OCI-LY1 (cell line): ENCODE measurements at regions not wholly inside any gene's neighbourhood (a gene's known extent, or its start where the extent isn't known, plus 50 kb on each side); places are given as distances from the start of the nearest gene placed in this dataset.

Source experiments
- H2AFZ ChIP-seq: fragments of 200-600 bp; sonication (generic), shearing (Covaris generic); 2 replicates; pipeline ENCODE4 v1.6.0; 2014; ENCODE audit warnings: antibody characterized with exemption, mild to moderate bottlenecking, low read length
- H3F3A ChIP-seq: fragments of 200-600 bp; sonication (generic), shearing (Covaris generic); 2 replicates; pipeline ENCODE4 v1.6.0; 2014; ENCODE audit warnings: mild to moderate bottlenecking, antibody characterized with exemption, low read length, moderate library complexity; ENCODE audit not compliant: insufficient read depth
- H3K27ac ChIP-seq: fragments of 200-600 bp; sonication (generic); 2 replicates; pipeline ENCODE4 v1.5.1; 2014; ENCODE audit warnings: low read length, mixed run types, mild to moderate bottlenecking, low read depth; ENCODE audit not compliant: poor library complexity, severe bottlenecking
- H3K27me3 ChIP-seq: fragments of 200-600 bp; sonication (generic); 2 replicates; pipeline ENCODE4 v1.6.0; 2014; ENCODE audit warnings: antibody characterized with exemption, mild to moderate bottlenecking, low read length, moderate library complexity; ENCODE audit not compliant: insufficient read depth
- H3K36me3 ChIP-seq: fragments of 200-600 bp; sonication (generic); 2 replicates; pipeline ENCODE4 v1.6.1; 2014; ENCODE audit warnings: mild to moderate bottlenecking, antibody characterized with exemption, low read length, moderate library complexity, mixed read lengths; ENCODE audit not compliant: insufficient read depth
- H3K4me1 ChIP-seq: fragments of 200-600 bp; sonication (generic); 2 replicates; pipeline ENCODE4 v1.5.1; 2014; ENCODE audit warnings: mild to moderate bottlenecking, low read length, moderate library complexity; ENCODE audit not compliant: insufficient read depth, severe bottlenecking
- H3K4me2 ChIP-seq: fragments of 200-600 bp; sonication (generic), shearing (Covaris generic); 2 replicates; pipeline ENCODE4 v1.6.1; 2014; ENCODE audit warnings: low read length
- H3K4me3 ChIP-seq: fragments of 200-600 bp; sonication (generic); 2 replicates; pipeline ENCODE4 v1.5.1; 2014; ENCODE audit warnings: low read length, low read depth, mild to moderate bottlenecking, mixed read lengths; ENCODE audit not compliant: poor library complexity, severe bottlenecking
- H3K79me2 ChIP-seq: fragments of 200-600 bp; shearing (Covaris generic); 2 replicates; pipeline ENCODE4 v1.6.1; 2016; ENCODE audit warnings: mixed run types, low read length, mixed read lengths; ENCODE audit not compliant: insufficient read depth
- H3K9ac ChIP-seq: fragments of 200-600 bp; sonication (generic), shearing (Covaris generic); 2 replicates; pipeline ENCODE4 v1.6.1; 2014; ENCODE audit warnings: mild to moderate bottlenecking, low read length, mixed read lengths
- H3K9me2 ChIP-seq: fragments of 200-600 bp; sonication (generic), shearing (Covaris generic); 2 replicates; pipeline ENCODE4 v1.6.1; 2014; ENCODE audit warnings: low read depth, mild to moderate bottlenecking, low read length, mixed read lengths
- H3K9me3 ChIP-seq: fragments of 200-600 bp; shearing (Covaris generic); 2 replicates; pipeline ENCODE4 v1.6.1; 2014; ENCODE audit warnings: low read length, mixed read lengths
- H4K20me1 ChIP-seq: fragments of 200-600 bp; sonication (generic), shearing (Covaris generic); 2 replicates; pipeline ENCODE4 v1.6.0; 2016; ENCODE audit warnings: mild to moderate bottlenecking, low read length; ENCODE audit not compliant: insufficient read depth
- EZH2 ChIP-seq: fragments of 200-600 bp; sonication (generic), shearing (Covaris generic); IDR thresholded peaks from 2 replicates; pipeline ENCODE4 v1.8.0; 2017; ENCODE audit warnings: borderline replicate concordance, mixed run types, mild to moderate bottlenecking, antibody characterized with exemption, low read length, moderate library complexity, mixed read lengths
- TF ChIP-seq, protein P1 (sequence below): fragments of 200-600 bp; sonication (generic), shearing (Covaris generic); IDR thresholded peaks from 2 replicates; pipeline ENCODE4 v1.5.1; 2017; ENCODE audit warnings: mild to moderate bottlenecking, antibody characterized with exemption, low read length, moderate library complexity, mixed read lengths

DNA sequence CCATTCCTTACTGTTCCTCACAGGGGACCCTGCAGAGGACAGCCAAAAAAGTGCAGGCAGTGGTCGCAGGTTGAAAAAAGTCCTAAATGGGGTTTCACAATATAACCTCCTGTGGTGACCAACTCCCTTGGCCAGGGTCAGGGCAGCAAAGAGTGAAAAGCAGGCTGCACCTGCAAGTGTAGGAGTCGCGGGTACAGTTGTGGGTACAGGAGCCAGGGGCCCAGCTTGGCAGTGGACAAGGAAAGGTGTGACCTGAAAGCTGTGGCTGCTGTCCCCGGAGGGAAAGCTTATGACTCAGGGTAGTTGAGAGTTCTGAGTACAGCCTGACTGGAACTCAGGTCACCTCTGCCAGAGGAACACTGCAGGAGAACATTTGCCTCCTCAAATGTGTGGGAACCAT, 1114.1 kb downstream of the ROBO2 start:
- no peaks in the 10 kb centered on the region for H3F3A ChIP-seq
- H3K4me2 ChIP-seq, result no peak overlapping the region
- no peak overlapping the region for H3K27ac ChIP-seq
- no peaks in the 10 kb centered on the region for H3K9me3 ChIP-seq
- H3K4me3 ChIP-seq, result no peak overlapping the region
- no peaks in the 10 kb centered on the region for H3K36me3 ChIP-seq
- no peak overlapping the region for H2AFZ ChIP-seq
- no peak overlapping the region for H3K9ac ChIP-seq
- H3K27me3 ChIP-seq, result no peaks in the 10 kb centered on the region
- no peaks in the 10 kb centered on the region for H3K9me2 ChIP-seq
- no peaks in the 10 kb centered on the region for H4K20me1 ChIP-seq
- TF ChIP-seq, protein P1, sequence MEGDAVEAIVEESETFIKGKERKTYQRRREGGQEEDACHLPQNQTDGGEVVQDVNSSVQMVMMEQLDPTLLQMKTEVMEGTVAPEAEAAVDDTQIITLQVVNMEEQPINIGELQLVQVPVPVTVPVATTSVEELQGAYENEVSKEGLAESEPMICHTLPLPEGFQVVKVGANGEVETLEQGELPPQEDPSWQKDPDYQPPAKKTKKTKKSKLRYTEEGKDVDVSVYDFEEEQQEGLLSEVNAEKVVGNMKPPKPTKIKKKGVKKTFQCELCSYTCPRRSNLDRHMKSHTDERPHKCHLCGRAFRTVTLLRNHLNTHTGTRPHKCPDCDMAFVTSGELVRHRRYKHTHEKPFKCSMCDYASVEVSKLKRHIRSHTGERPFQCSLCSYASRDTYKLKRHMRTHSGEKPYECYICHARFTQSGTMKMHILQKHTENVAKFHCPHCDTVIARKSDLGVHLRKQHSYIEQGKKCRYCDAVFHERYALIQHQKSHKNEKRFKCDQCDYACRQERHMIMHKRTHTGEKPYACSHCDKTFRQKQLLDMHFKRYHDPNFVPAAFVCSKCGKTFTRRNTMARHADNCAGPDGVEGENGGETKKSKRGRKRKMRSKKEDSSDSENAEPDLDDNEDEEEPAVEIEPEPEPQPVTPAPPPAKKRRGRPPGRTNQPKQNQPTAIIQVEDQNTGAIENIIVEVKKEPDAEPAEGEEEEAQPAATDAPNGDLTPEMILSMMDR, result no peak
- no peak for TF ChIP-seq EZH2
- no peaks in the 10 kb centered on the region for H3K4me1 ChIP-seq
- H3K79me2 ChIP-seq, result no peaks in the 10 kb centered on the region

DNA sequence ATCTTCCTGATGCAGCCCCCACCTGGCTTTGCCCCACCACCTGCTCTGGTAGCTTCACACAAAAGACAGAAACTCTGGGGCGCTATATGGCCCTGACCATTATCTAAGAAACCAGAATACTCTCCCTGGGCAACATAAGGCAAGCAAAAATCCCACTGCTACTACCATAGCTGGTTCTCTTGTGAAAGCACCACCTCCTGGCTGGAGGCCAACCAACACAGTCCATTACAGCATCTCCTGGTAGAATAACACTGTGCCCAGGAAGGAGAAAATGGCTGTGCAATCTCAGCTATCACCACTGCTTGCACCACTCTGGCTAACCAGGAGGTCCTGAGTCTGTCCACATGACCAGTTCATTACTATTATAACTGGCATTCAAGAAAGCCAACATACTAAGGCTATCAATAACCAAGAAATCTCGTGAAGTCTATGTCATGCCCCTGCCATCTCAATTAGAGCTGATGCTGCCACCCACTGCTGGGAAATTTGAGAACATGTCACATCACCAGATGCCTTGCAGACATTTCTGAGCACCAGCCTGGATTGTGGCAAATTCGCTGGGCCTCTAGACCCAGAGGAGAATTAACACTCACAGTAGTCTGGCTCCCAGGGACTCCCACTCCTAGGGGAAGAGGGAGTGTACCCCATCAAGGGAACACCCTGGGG, 1114.8 kb downstream of the ROBO2 start:
- Histone ChIP-seq H3K9me2 (no peaks in the 10 kb centered on the region), H3K27ac (no peak overlapping the region), H3K9ac (no peak overlapping the region), H3K9me3 (no peaks in the 10 kb centered on the region), H3K4me1 (no peaks in the 10 kb centered on the region), H3K4me2 (no peak overlapping the region), H3K4me3 (no peak overlapping the region), H2AFZ (no peak overlapping the region), H3K27me3 (no peaks in the 10 kb centered on the region), H3K79me2 (no peaks in the 10 kb centered on the region), H3K36me3 (no peaks in the 10 kb centered on the region), H4K20me1 (no peaks in the 10 kb centered on the region), H3F3A (no peaks in the 10 kb centered on the region)
- no peak for TF ChIP-seq EZH2
- TF ChIP-seq, protein P1, result no peak; the same call in 1 of the 2 replicates

DNA sequence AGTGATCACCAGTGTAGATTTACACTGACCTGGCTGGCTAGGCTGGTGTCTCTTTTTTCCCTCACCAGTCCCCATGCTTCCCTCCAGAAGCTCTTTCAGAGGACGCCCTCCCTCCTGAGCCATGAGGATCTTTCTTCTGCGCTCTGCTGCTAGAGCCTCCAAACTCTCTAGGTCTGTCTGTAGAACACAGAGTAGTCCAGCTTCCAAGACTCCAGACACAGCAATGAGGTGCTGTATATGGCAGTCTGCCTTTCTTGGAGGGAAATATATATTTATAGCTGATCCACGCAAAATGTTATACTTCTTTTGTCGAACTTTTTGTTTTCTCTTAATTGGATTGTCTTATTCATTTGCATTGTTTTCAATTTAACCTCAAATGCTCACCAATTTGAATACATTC, 1121.8 kb downstream of the ROBO2 start:
- Histone ChIP-seq H3K9ac (no peak overlapping the region), H4K20me1 (no peaks in the 10 kb centered on the region), H3K79me2 (no peaks in the 10 kb centered on the region), H2AFZ (no peak overlapping the region), H3F3A (no peaks in the 10 kb centered on the region), H3K9me2 (no peaks in the 10 kb centered on the region), H3K36me3 (no peaks in the 10 kb centered on the region), H3K4me3 (no peak overlapping the region), H3K4me1 (no peaks in the 10 kb centered on the region), H3K27ac (no peak overlapping the region), H3K4me2 (no peak overlapping the region), H3K9me3 (no peaks in the 10 kb centered on the region), H3K27me3 (no peaks in the 10 kb centered on the region)
- no peak for TF ChIP-seq EZH2
- TF ChIP-seq, protein P1, result no peak
